ENCODE measurements at regions not wholly inside any gene's neighbourhood (a gene's known extent, or its start where the extent isn't known, plus 50 kb on each side); places are given as distances from the start of the nearest gene placed in this dataset.

DNA sequence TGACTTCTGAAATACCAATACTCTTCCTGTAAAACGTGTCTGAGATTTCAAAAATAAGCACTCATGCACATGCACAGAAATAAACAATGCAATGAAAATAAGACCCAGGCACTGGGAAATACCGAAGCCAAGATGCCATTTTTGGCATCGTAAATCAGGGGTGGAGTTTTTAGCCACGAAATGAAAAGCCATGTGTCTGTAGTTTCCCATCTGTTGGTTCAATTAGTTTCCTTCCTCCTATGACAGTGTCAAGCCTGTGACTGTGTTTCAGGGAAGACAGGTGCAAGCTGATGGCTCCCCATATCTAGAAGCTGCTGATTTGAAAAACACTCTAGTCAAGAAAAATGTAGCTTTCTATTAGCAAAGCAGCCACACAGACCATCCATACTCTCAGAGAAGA is 480.4 kb upstream of the CAMK1G start:
- H3K36me3 ChIP-seq (ENCODE audit: control insufficient read depth, insufficient read depth, low read length), result no peaks in the 10 kb centered on the region
- POLR2A ChIA-PET, result no interaction called here
- no peak overlapping the region for H3K4me3 ChIP-seq (ENCODE audit: low read depth, low read length)
- H3K9me3 ChIP-seq, result no peaks in the 10 kb centered on the region; the same call in 1 of the 2 replicates
- H3K27me3 ChIP-seq (replicated peaks; ENCODE audit: control insufficient read depth, insufficient read depth, low read length), result no peaks in the 10 kb centered on the region
- no peaks in the 10 kb centered on the region for H3K36me3 Mint-ChIP-seq (ENCODE audit: insufficient read depth, unreplicated experiment)
- H3K9me3 Mint-ChIP-seq (ENCODE audit: unreplicated experiment), result no peaks in the 10 kb centered on the region
- no peaks in the 10 kb centered on the region for H3K4me1 Mint-ChIP-seq (ENCODE audit: low read depth, unreplicated experiment)
- no TSS peak for BruUV-seq (replicated peaks)
- DNase-seq, result no peak
- intact Hi-C loops (cut with micrococcal nuclease; ENCODE audit: unreplicated experiment), result no loop called here
- H3K27ac Mint-ChIP-seq (ENCODE audit: unreplicated experiment), result no peak overlapping the region
- no peak overlapping the region for H3K4me3 Mint-ChIP-seq (ENCODE audit: unreplicated experiment)
- peaks cover 15% of the 10 kb centered on the region for H3K27me3 Mint-ChIP-seq (ENCODE audit: insufficient read depth, unreplicated experiment)
- no peaks in the 10 kb centered on the region for H3K4me1 ChIP-seq
- TF ChIP-seq, protein P1, sequence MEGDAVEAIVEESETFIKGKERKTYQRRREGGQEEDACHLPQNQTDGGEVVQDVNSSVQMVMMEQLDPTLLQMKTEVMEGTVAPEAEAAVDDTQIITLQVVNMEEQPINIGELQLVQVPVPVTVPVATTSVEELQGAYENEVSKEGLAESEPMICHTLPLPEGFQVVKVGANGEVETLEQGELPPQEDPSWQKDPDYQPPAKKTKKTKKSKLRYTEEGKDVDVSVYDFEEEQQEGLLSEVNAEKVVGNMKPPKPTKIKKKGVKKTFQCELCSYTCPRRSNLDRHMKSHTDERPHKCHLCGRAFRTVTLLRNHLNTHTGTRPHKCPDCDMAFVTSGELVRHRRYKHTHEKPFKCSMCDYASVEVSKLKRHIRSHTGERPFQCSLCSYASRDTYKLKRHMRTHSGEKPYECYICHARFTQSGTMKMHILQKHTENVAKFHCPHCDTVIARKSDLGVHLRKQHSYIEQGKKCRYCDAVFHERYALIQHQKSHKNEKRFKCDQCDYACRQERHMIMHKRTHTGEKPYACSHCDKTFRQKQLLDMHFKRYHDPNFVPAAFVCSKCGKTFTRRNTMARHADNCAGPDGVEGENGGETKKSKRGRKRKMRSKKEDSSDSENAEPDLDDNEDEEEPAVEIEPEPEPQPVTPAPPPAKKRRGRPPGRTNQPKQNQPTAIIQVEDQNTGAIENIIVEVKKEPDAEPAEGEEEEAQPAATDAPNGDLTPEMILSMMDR (IDR thresholded peaks at IDR 0.05; ENCODE audit: insufficient read depth in 1 of 2, low read depth in 1 of 2, low read length in 1 of 2, severe bottlenecking in 1 of 2, unreplicated experiment in 1 of 2), result no peak
- CTCF ChIA-PET, result interaction anchor here (0.6 kb wide), 1 partner anchor 851 kb away, joined by 4 read pairs; no protein-coding TSS in a partner anchor

DNA sequence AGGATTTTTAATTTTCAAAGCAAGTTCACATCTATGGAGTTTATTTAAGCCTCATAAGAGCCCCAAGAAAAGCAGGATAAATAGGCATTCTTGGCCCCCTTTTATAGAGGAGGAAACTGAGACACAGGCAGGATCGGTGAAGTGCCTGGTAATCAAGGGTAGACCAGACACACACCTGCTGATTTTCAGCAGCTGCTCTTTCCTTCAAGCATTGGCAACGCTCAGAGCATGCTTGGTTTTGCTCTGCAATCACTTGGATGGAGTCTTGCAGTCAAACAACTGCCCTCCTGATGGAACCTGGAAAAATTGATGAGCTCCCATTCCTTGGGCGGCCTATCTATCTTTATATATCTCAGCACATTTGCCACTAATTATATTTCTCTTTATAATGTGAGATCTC is 478.9 kb upstream of the CAMK1G start:
- ChIA-PET CTCF (interaction anchor here (0.6 kb wide), 1 partner anchor 11 kb away, joined by 4 read pairs; no protein-coding TSS in a partner anchor), POLR2A (no interaction called here)
- no peaks in the 10 kb centered on the region for H3K36me3 ChIP-seq (ENCODE audit: control insufficient read depth, insufficient read depth, low read length)
- H3K36me3 Mint-ChIP-seq (ENCODE audit: insufficient read depth, unreplicated experiment), result no peaks in the 10 kb centered on the region
- H3K27me3 Mint-ChIP-seq (ENCODE audit: insufficient read depth, unreplicated experiment), result peaks cover 15% of the 10 kb centered on the region
- H3K9me3 Mint-ChIP-seq (ENCODE audit: unreplicated experiment), result no peaks in the 10 kb centered on the region
- H3K9me3 ChIP-seq, result no peaks in the 10 kb centered on the region; the same call in 1 of the 2 replicates
- intact Hi-C loops (cut with micrococcal nuclease; ENCODE audit: unreplicated experiment), result no loop called here
- no peak overlapping the region for H3K27ac Mint-ChIP-seq (ENCODE audit: unreplicated experiment)
- BruUV-seq (replicated peaks), result no TSS peak
- no peak overlapping the region for H3K4me3 ChIP-seq (ENCODE audit: low read depth, low read length)
- H3K27me3 ChIP-seq (replicated peaks; ENCODE audit: control insufficient read depth, insufficient read depth, low read length), result no peaks in the 10 kb centered on the region
- H3K4me1 ChIP-seq, result no peaks in the 10 kb centered on the region
- H3K4me3 Mint-ChIP-seq (ENCODE audit: unreplicated experiment), result no peak overlapping the region
- TF ChIP-seq, protein P1 (IDR thresholded peaks at IDR 0.05; ENCODE audit: insufficient read depth in 1 of 2, low read depth in 1 of 2, low read length in 1 of 2, severe bottlenecking in 1 of 2, unreplicated experiment in 1 of 2), result no peak
- DNase-seq, result no peak
- peaks cover 6% of the 10 kb centered on the region for H3K4me1 Mint-ChIP-seq (ENCODE audit: low read depth, unreplicated experiment)

DNA sequence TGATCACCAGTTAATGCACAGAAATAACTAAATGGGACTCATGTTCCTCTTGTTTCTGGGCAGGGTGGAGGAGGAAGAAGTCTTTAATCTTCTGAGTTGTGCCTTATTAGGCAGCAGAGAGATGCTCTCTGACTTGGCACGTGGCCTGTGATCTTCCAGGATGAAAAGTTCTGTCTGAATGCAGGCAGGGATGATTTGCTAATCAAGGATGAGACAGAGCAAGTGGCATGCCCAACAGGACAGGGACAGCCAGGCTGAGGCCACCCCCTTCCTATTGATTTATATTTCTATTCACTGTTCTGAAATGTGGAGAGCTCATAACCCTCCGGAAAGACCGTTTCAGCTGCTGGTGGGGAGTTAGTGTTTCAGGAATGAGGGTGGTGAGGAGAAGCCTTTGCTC is 477.8 kb upstream of the CAMK1G start:
- H3K36me3 Mint-ChIP-seq (ENCODE audit: insufficient read depth, unreplicated experiment), result no peaks in the 10 kb centered on the region
- DNase-seq, result no peak
- no peak overlapping the region for H3K4me3 Mint-ChIP-seq (ENCODE audit: unreplicated experiment)
- ChIA-PET POLR2A (no interaction called here), CTCF (no interaction called here)
- TF ChIP-seq, protein P1 (IDR thresholded peaks at IDR 0.05; ENCODE audit: insufficient read depth in 1 of 2, low read depth in 1 of 2, low read length in 1 of 2, severe bottlenecking in 1 of 2, unreplicated experiment in 1 of 2), result no peak
- intact Hi-C loops (cut with micrococcal nuclease; ENCODE audit: unreplicated experiment), result no loop called here
- H3K27me3 ChIP-seq (replicated peaks; ENCODE audit: control insufficient read depth, insufficient read depth, low read length), result no peaks in the 10 kb centered on the region
- no peaks in the 10 kb centered on the region for H3K4me1 ChIP-seq
- H3K4me3 ChIP-seq (ENCODE audit: low read depth, low read length), result no peak overlapping the region
- peaks cover 6% of the 10 kb centered on the region for H3K4me1 Mint-ChIP-seq (ENCODE audit: low read depth, unreplicated experiment)
- BruUV-seq (replicated peaks), result no TSS peak
- H3K9me3 ChIP-seq, result no peaks in the 10 kb centered on the region
- H3K36me3 ChIP-seq (ENCODE audit: control insufficient read depth, insufficient read depth, low read length), result no peaks in the 10 kb centered on the region
- peaks cover 16% of the 10 kb centered on the region for H3K27me3 Mint-ChIP-seq (ENCODE audit: insufficient read depth, unreplicated experiment)
- no peak overlapping the region for H3K27ac Mint-ChIP-seq (ENCODE audit: unreplicated experiment)
- no peaks in the 10 kb centered on the region for H3K9me3 Mint-ChIP-seq (ENCODE audit: unreplicated experiment)

Data from Caco-2 (cell line).